HG02885 (cell line): ENCODE measurements at regions not wholly inside any gene's neighbourhood (a gene's known extent, or its start where the extent isn't known, plus 50 kb on each side); places are given as distances from the start of the nearest gene placed in this dataset.
"Not testable (repeated sequence)": the region's sequence is repeated elsewhere in the genome, so short reads cannot be mapped to it uniquely, and the experiment has no call there.

Experiments
- ATAC-seq: cut with Tn5 transposase; IDR thresholded peaks from one replicate; pipeline ENCODE4 v1.9.1; 2021; ENCODE audit warnings: mild to moderate bottlenecking; ENCODE audit not compliant: unreplicated experiment, poor library complexity

- ATAC-seq, result no peak
Measured at GRCh38 chr4:187910741-187911140, 84.8 kb upstream of the ZFP42 start.

GRCh38 chr4:187915406-187915805 lies 80.2 kb upstream of the ZFP42 start:
- ATAC-seq, result not testable (repeated sequence)

GRCh38 chr4:187919966-187920365 lies 75.6 kb upstream of the ZFP42 start:
- ATAC-seq, result no peak

GRCh38 chr4:187921946-187922623 lies 73.5 kb upstream of the ZFP42 start:
- ATAC-seq, result no peak

- no peak for ATAC-seq
Measured at GRCh38 chr4:187929024-187929423, 66.5 kb upstream of the ZFP42 start.

GRCh38 chr4:187934766-187935165 lies 60.8 kb upstream of the ZFP42 start:
- ATAC-seq, result no peak

GRCh38 chr4:187937557-187937956 lies 58.0 kb upstream of the ZFP42 start:
- no peak for ATAC-seq

GRCh38 chr4:187940299-187940698 lies 55.3 kb upstream of the ZFP42 start:
- ATAC-seq, result no peak

GRCh38 chr4:187942968-187943367 lies 52.6 kb upstream of the ZFP42 start:
- ATAC-seq, result no peak

GRCh38 chr4:187944179-187944578 lies 51.4 kb upstream of the ZFP42 start:
- no peak for ATAC-seq
